Neural progenitor cell (in vitro differentiated cells): ENCODE measurements at regions not wholly inside any gene's neighbourhood (a gene's known extent, or its start where the extent isn't known, plus 50 kb on each side); places are given as distances from the start of the nearest gene placed in this dataset.

Source experiments
- EZH2 ChIP-seq: fragments of 200-600 bp; sonication (generic); IDR thresholded peaks from 2 replicates; pipeline ENCODE4 v1.6.1; 2017; ENCODE audit warnings: antibody characterized with exemption, mild to moderate bottlenecking, moderate library complexity
- EZH2phosphoT487 ChIP-seq: fragments of 200-600 bp; sonication (generic); IDR thresholded peaks from 2 replicates; pipeline ENCODE4 v1.6.1; 2017; ENCODE audit warnings: antibody characterized with exemption
- TF ChIP-seq, protein P1 (sequence below): fragments of 200-600 bp; sonication (generic); IDR thresholded peaks from 2 replicates; pipeline ENCODE4 v1.5.1; 2017; ENCODE audit warnings: antibody characterized with exemption, mild to moderate bottlenecking

DNA sequence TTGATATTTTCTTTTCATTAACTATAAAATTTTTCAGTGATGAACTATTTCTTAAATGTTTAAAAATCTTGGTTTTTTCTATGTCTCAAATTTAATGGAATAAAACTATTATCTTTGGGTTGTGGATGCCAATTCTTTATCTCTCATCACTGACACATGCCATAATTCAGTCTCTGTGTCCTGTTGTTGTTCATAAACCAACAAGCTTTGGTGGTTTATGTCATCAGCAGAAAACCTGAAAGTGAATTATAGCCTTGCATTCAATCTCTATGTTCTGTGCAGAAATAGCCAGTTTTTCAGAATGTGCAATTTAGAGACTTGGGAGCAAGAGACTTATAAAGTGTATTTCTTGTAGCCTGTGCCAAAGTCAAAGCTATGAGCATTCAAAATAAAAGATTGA is 462.6 kb upstream of the ADGRL4 start:
- TF ChIP-seq, protein P1, sequence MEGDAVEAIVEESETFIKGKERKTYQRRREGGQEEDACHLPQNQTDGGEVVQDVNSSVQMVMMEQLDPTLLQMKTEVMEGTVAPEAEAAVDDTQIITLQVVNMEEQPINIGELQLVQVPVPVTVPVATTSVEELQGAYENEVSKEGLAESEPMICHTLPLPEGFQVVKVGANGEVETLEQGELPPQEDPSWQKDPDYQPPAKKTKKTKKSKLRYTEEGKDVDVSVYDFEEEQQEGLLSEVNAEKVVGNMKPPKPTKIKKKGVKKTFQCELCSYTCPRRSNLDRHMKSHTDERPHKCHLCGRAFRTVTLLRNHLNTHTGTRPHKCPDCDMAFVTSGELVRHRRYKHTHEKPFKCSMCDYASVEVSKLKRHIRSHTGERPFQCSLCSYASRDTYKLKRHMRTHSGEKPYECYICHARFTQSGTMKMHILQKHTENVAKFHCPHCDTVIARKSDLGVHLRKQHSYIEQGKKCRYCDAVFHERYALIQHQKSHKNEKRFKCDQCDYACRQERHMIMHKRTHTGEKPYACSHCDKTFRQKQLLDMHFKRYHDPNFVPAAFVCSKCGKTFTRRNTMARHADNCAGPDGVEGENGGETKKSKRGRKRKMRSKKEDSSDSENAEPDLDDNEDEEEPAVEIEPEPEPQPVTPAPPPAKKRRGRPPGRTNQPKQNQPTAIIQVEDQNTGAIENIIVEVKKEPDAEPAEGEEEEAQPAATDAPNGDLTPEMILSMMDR, result no peak
- TF ChIP-seq EZH2, result no peak
- TF ChIP-seq EZH2phosphoT487, result no peak
